GM19395 (cell line): ENCODE measurements at regions not wholly inside any gene's neighbourhood (a gene's known extent, or its start where the extent isn't known, plus 50 kb on each side); places are given as distances from the start of the nearest gene placed in this dataset.
"Not testable (repeated sequence)": the region's sequence is repeated elsewhere in the genome, so short reads cannot be mapped to it uniquely, and the experiment has no call there.

Experiments used
- ATAC-seq: cut with Tn5 transposase; IDR thresholded peaks from one replicate; pipeline ENCODE4 v1.9.1; 2021; ENCODE audit warnings: mild to moderate bottlenecking, moderate library complexity; ENCODE audit not compliant: unreplicated experiment

GRCh38 chr7:110507369-110507768, 583.6 kb upstream of the LRRN3 start:
- no peak for ATAC-seq

- ATAC-seq, result no peak
Observed at GRCh38 chr7:110507832-110508231, 583.1 kb upstream of the LRRN3 start.

- not testable (repeated sequence) for ATAC-seq
Observed at GRCh38 chr7:110514975-110515551, 575.9 kb upstream of the LRRN3 start.

- ATAC-seq, result no peak
Observed at GRCh38 chr7:110519851-110520250, 571.1 kb upstream of the LRRN3 start.

- ATAC-seq, result no peak
Observed at GRCh38 chr7:110521357-110521911, 569.5 kb upstream of the LRRN3 start.

GRCh38 chr7:110522061-110522760, 568.7 kb upstream of the LRRN3 start:
- ATAC-seq, result no peak

GRCh38 chr7:110522761-110523200, 568.1 kb upstream of the LRRN3 start:
- no peak for ATAC-seq

GRCh38 chr7:110529175-110529574, 561.8 kb upstream of the LRRN3 start:
- no peak for ATAC-seq

GRCh38 chr7:110531186-110531585, 559.7 kb upstream of the LRRN3 start:
- ATAC-seq, result no peak

- ATAC-seq, result no peak
Observed at GRCh38 chr7:110534241-110534931, 556.5 kb upstream of the LRRN3 start.

GRCh38 chr7:110539216-110539615, 551.7 kb upstream of the LRRN3 start:
- no peak for ATAC-seq

GRCh38 chr7:110541962-110542361, 549.0 kb upstream of the LRRN3 start:
- ATAC-seq, result no peak

GRCh38 chr7:110544194-110544593, 546.7 kb upstream of the LRRN3 start:
- no peak for ATAC-seq

- ATAC-seq, result no peak
Observed at GRCh38 chr7:110548372-110548771, 542.6 kb upstream of the LRRN3 start.

- no peak for ATAC-seq
Observed at GRCh38 chr7:110557136-110557535, 533.8 kb upstream of the LRRN3 start.

GRCh38 chr7:110563286-110563685, 527.6 kb upstream of the LRRN3 start:
- not testable (repeated sequence) for ATAC-seq

- no peak for ATAC-seq
Observed at GRCh38 chr7:110564246-110564645, 526.7 kb upstream of the LRRN3 start.

GRCh38 chr7:110568388-110568787, 522.5 kb upstream of the LRRN3 start:
- ATAC-seq, result no peak

GRCh38 chr7:110568932-110569331, 522.0 kb upstream of the LRRN3 start:
- ATAC-seq, result no peak

GRCh38 chr7:110569486-110570205, 521.3 kb upstream of the LRRN3 start:
- ATAC-seq, result no peak

GRCh38 chr7:110573862-110574528, 516.9 kb upstream of the LRRN3 start:
- no peak for ATAC-seq
